ENCODE measurements at regions not wholly inside any gene's neighbourhood (a gene's known extent, or its start where the extent isn't known, plus 50 kb on each side); places are given as distances from the start of the nearest gene placed in this dataset.
"Not testable (repeated sequence)": the region's sequence is repeated elsewhere in the genome, so short reads cannot be mapped to it uniquely, and the experiment has no call there.

GRCh38 chr9:19885608-19886007, 96.8 kb upstream of the SLC24A2 start:
- Histone ChIP-seq H3K36me3 (no peaks in the 10 kb centered on the region), H3K27me3 (replicated peaks; ENCODE audit: insufficient read depth) (no peaks in the 10 kb centered on the region), H3K9me3 (no peaks in the 10 kb centered on the region), H3K4me1 (ENCODE audit: control insufficient read depth in 1 of 2, low read depth in 2 of 2) (no peaks in the 10 kb centered on the region), H3K4me3 (no peak overlapping the region), H3K27ac (no peak overlapping the region)
- TF ChIP-seq CTCF (IDR thresholded peaks at IDR 0.05) = no peak
- DNase-seq (ENCODE audit: low spot score) (no peak), ATAC-seq (ENCODE audit: insufficient number of reproducible peaks, low FRiP score, low read depth) (no peak)

- DNase-seq (ENCODE audit: low spot score) (no peak), ATAC-seq (ENCODE audit: insufficient number of reproducible peaks, low FRiP score, low read depth) (no peak)
- no peak overlapping the region for H3K4me3 ChIP-seq
- no peak overlapping the region for H3K27ac ChIP-seq
- no peaks in the 10 kb centered on the region for H3K4me1 ChIP-seq (ENCODE audit: control insufficient read depth in 1 of 2, low read depth in 2 of 2)
- H3K36me3 ChIP-seq = no peaks in the 10 kb centered on the region
- no peak for TF ChIP-seq CTCF (IDR thresholded peaks at IDR 0.05)
- H3K27me3 ChIP-seq (replicated peaks; ENCODE audit: insufficient read depth) = no peaks in the 10 kb centered on the region
- no peaks in the 10 kb centered on the region for H3K9me3 ChIP-seq
These were observed 90.2 kb upstream of the SLC24A2 start for GRCh38 chr9:19879062-19879461.

DNA sequence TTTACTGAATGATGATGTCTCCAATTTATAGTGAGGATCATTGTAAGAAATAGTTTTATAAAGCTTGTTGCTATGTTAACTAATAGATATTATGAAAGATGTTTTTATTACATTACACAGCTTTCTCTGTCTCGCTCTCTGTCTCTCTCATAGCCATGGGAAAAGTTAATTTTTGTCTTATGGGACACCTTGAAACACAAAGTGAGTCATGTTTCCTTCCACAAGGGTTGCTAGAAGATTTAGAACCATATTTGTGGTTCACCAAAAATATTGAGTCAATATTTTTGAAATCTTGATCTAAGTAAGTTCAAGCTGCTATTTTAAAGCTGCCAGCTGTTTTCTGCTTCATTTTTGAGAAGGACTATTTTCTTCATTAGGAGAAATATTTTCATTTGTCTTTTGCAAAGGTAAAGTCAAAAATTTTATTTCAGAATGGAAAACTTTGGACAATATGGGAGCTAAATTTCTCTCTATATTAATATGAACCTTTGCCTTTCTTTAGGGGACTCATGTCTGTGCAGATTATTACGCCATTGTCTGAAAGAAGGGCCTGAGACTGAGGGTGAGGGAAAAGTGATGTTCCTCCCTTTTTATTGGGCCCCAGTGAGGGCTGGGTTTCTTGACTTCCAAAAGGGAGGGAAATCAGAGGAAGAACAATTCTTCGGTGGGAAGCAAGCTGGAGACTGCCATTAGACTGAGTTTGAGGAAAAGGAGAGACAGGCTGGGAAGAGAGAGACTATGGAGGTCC, 87.9 kb upstream of the SLC24A2 start:
- Histone ChIP-seq H3K9me3 (no peaks in the 10 kb centered on the region), H3K27ac (no peak overlapping the region), H3K4me1 (ENCODE audit: control insufficient read depth in 1 of 2, low read depth in 2 of 2) (no peaks in the 10 kb centered on the region), H3K36me3 (no peaks in the 10 kb centered on the region), H3K27me3 (replicated peaks; ENCODE audit: insufficient read depth) (no peaks in the 10 kb centered on the region), H3K4me3 (no peak overlapping the region)
- TF ChIP-seq CTCF (IDR thresholded peaks at IDR 0.05) = no peak
- ATAC-seq (ENCODE audit: insufficient number of reproducible peaks, low FRiP score, low read depth) (no peak), DNase-seq (ENCODE audit: low spot score) (no peak)

GRCh38 chr9:19875291-19875920, 86.6 kb upstream of the SLC24A2 start:
- ATAC-seq (ENCODE audit: insufficient number of reproducible peaks, low FRiP score, low read depth) (no peak), DNase-seq (ENCODE audit: low spot score) (no peak)
- no peaks in the 10 kb centered on the region for H3K9me3 ChIP-seq
- no peaks in the 10 kb centered on the region for H3K36me3 ChIP-seq
- no peaks in the 10 kb centered on the region for H3K27me3 ChIP-seq (replicated peaks; ENCODE audit: insufficient read depth)
- TF ChIP-seq CTCF (IDR thresholded peaks at IDR 0.05) = no peak
- no peaks in the 10 kb centered on the region for H3K4me1 ChIP-seq (ENCODE audit: control insufficient read depth in 1 of 2, low read depth in 2 of 2)
- no peak overlapping the region for H3K27ac ChIP-seq
- H3K4me3 ChIP-seq = no peak overlapping the region

- not testable (repeated sequence) for H3K27me3 ChIP-seq (replicated peaks; ENCODE audit: insufficient read depth); H3K4me1 ChIP-seq (ENCODE audit: control insufficient read depth in 1 of 2, low read depth in 2 of 2); H3K36me3 ChIP-seq; ATAC-seq (ENCODE audit: insufficient number of reproducible peaks, low FRiP score, low read depth); H3K4me3 ChIP-seq; H3K27ac ChIP-seq; DNase-seq (ENCODE audit: low spot score); H3K9me3 ChIP-seq
These were observed 84.4 kb upstream of the SLC24A2 start for GRCh38 chr9:19873188-19873587.
